CMK (cell line): ENCODE measurements at regions not wholly inside any gene's neighbourhood (a gene's known extent, or its start where the extent isn't known, plus 50 kb on each side); places are given as distances from the start of the nearest gene placed in this dataset.

Experiments used
- DNase-seq: peaks from one replicate; pipeline ENCODE4 v3.0.0-alpha.2; 2010; ENCODE audit warnings: low read depth

DNA sequence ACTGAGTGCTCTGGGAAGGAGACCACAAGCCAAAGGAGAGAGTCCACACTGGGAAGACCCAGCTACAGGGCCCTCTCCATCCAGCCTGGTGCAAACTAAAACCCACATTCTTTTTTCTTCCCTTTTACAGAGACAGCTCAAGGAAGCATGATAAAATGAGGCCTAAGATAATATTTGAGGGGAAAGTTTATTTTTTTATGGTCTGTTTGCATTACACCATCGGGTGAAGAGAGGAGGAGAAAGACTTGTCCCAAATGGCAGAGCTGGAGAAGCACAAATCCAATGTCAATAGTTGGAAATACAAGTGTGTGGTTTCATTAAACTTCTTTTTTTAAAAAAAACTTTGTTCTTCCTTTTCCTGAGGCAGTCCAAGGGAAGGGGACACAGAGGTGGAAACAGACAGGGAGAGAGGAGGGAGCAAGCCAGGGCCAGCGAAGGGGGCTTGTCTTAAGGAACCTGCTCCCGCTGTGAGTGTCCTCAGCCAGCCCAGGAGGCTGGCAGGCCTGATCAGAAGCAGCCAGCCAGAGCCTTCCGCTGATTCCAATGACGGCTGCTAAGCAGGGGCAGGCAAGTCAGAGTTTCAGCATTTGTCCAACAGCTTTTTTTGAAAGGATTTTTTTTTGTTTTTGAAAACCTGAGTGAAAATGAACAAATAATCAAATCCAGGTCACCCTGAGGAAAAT is 203.8 kb upstream of the SIX2 start:
- no peak for DNase-seq

DNA sequence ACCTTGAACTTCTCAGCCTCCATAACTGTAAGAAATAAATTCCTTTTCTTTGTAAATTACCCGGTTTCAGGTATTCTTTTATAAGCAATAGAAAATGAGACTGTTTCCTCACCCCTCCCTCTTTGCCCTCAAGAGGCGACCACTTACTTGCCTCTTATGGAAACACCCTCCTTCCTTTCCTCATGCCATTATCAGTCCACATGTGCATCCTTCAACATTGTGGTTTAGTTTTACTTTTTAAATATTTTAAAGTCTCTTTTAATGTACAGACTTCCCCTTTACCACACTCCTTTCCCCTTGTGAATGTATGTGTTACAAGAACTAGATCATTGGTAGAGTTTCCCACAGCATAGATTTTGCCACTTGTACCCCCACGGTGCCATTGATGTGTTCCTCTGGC is 202.4 kb upstream of the SIX2 start:
- DNase-seq, result no peak

- no peak for DNase-seq
Observed at GRCh38 chr2:45210462-45211195, 201.4 kb upstream of the SIX2 start.

DNA sequence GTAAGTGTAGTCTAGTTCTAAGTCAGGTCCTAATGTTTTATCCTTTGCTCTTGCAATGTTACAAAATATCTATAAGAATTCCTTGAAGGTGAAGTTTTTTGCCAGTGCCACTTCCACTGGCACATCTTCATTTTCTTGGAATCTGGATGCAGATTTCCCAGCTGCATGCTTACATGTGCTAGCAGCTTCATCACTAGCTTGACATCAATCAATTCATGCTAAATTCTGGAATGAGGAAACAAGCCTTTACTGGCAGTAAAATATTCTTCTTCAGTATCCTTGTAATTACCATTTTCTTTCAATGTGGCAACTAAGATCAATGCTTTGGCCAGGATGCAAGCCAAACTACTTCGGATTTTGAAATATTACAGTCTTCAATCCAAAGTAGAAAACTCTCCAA is 200.6 kb upstream of the SIX2 start:
- DNase-seq, result no peak

DNA sequence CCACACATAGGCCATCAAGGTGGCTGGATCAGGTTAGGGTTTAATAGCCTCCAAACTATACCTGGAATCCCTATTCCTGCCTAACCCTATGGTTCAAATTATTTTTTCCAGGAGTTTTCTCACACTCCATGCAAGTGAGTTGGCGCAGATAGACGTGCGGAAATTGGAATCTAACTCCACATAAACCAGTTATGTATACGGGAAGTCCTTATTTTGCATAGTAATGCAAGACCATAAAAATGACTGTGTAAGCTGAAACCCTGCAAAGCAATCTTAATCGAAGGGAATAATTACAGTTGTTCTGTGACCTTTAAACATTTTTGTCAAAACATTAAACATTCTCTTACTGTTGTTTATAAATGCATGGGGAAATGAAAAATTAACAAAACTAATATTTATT is 200.1 kb upstream of the SIX2 start:
- DNase-seq, result no peak

DNA sequence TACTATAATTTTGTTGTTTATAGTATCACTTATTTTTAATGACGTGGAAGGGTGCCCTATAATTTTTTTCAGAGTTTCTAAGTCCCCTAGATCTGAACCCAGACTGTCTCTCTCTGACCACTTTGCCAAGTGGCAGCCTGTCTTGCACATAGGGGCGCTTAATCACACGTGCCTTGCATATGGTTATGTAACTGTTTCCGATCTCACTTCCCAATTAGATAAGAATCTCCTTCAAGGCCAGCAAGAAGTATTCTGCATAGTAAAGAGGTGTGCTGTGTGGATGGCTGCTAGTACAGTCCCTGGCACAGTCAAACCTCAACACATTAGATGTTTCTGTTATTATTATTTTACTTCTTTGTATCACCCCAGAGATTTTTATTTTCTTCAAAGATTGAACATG is 197.8 kb upstream of the SIX2 start:
- peak; percentile 39 for DNase-seq

DNA sequence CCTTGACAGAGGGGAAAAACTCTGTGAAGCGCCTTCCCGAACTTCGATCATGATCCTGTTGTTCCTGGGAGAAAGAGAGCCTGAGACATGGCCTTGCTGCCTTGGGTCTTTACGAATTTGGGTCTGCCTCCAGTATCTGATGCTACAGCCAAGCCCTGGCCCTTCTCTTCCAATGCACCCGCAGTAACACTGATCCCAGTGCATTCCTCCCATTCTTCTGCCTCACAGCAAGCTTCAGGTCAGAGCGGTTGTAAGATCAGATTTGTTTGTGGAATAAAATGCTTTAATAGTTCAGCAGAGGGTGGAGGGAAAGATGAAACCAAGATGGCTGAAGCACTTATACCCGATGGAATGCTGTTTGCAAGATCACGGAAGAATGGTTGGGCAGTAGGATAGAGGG is 196.7 kb upstream of the SIX2 start:
- no peak for DNase-seq

GRCh38 chr2:45205480-45205879 is 196.2 kb upstream of the SIX2 start:
- DNase-seq, result no peak

DNA sequence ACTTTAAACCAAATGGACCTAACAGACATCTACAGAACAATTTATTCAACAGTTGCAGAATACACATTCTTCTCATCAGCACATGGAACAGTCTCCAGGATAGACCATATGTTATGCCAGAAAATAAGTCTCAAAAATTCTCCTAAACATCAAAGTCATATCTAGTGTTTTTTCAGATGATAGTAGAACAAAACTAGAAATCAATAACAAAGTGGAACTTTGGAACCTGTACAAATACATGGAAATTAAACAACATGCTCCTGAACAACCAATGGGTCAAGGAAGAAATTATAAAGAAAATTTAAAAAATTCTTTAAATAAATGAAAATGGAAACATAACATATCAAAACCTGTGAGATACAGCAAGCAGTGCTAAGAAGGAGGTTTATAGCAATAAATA is 194.1 kb upstream of the SIX2 start:
- no peak for DNase-seq

DNA sequence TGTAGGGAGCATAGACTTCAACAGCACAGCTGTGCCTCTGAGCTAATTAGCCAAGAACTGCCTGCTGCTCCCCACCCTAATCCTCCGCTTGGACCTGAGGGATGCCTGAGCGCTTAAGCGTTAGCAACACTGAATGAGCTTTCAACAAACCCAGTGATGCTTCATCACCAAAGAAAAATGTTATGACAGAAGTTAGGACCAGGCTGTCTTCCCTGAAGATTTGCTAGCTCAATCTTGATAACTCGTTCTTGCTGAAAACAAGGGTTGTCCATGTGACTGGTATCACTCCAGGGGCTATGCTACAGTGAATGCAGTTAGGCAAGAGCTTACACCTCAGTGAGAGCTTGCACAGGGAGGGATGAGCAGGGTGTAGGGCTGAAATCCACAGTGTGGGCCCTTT is 190.7 kb upstream of the SIX2 start:
- DNase-seq, result no peak

DNA sequence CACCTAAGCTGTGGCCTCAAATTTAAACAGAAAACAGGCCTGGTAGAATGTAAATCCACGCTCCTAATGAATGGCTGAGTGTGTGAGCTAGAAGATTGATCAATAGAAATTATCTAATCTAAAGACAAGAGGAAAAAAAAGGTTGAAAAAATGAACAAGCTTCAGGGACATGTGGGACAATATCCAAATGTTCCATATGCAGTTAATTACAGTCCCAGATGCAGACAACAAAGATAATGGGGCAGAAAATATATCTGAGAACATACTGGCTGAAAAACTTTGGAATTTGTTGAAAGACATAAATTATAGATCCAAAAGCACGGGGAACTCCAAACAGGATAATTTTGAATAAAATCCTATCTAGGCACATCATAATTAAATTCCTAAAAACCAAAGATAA is 186.7 kb upstream of the SIX2 start:
- DNase-seq, result no peak

DNA sequence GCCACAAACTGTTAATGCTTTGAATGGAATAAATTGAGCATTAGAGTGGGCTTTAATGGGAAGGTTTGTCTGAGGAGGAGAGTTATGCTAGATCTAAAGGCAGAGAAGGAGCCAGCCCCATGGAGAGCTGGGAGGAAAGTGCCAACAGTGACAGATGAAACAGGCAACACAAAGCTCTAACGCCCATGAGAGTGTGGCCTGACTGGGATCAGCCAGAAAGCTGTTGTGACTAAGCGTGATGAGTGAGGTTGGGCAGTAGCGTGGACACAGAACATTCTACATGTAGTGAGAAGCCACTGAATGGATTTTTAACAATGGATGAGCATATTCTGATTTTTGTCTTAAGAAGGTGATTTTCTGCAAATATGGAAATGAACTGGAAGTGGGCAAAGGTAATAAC is 185.3 kb upstream of the SIX2 start:
- no peak for DNase-seq

GRCh38 chr2:45193581-45193980 is 184.3 kb upstream of the SIX2 start:
- no peak for DNase-seq

GRCh38 chr2:45192991-45193390 is 183.7 kb upstream of the SIX2 start:
- no peak for DNase-seq

DNA sequence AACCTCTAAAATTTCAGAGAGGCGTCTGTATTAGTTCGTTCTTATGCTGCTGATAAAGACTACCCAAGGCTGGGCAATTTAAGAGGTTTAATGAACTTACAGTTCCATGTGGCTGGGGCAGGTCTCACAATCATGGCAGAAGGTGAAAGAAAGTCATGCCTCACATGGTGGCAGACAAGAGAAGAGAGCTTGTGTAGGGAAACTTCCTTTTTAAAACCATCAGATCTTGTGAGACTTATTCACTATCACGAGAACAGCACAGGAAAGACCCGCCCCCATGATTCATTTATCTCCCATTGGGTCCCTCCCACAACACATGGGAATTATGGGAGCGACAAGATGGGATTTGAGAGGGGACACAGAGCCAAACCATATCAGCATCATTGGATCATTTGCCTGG is 183.2 kb upstream of the SIX2 start:
- no peak for DNase-seq

- DNase-seq, result no peak
Observed at GRCh38 chr2:45191976-45192375, 182.7 kb upstream of the SIX2 start.

GRCh38 chr2:45191146-45191863 is 182.1 kb upstream of the SIX2 start:
- DNase-seq, result no peak

DNA sequence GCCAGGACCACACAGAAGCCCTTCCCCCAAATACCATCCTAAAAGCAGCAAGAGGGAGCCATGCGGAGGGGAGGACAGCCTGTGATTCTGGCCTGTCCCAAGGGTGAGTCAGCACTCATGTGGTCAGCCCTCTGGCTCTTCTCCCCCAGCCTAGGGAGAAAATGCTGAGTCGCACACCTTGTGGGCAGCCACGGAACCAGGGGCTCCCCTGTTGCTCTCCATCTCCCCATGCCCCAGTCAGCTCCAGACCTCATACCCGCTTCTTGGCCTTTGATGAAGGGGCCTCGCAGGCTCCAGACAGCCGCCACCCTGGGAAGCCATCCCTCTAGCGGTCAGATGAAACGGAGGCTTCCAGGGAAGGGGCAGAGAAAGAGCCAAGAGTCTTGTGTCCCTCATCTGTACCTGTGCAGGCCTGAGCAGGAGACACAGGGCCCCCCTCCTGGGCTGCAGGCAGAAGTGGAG is 181.3 kb upstream of the SIX2 start:
- peak; percentile 63 for DNase-seq

GRCh38 chr2:45184606-45185005 is 175.4 kb upstream of the SIX2 start:
- DNase-seq, result no peak

- no peak for DNase-seq
Observed at GRCh38 chr2:45182667-45183295, 173.5 kb upstream of the SIX2 start.

GRCh38 chr2:45180779-45181178 is 171.5 kb upstream of the SIX2 start:
- no peak for DNase-seq

GRCh38 chr2:45180033-45180746 is 170.9 kb upstream of the SIX2 start:
- DNase-seq, result no peak
